SW480 (cell line): ENCODE measurements at regions not wholly inside any gene's neighbourhood (a gene's known extent, or its start where the extent isn't known, plus 50 kb on each side); places are given as distances from the start of the nearest gene placed in this dataset.

ENCODE experiments used
- DNase-seq: peaks from one replicate; pipeline ENCODE4 v3.0.0-alpha.2; 2016; ENCODE audit warnings: low spot score

DNA sequence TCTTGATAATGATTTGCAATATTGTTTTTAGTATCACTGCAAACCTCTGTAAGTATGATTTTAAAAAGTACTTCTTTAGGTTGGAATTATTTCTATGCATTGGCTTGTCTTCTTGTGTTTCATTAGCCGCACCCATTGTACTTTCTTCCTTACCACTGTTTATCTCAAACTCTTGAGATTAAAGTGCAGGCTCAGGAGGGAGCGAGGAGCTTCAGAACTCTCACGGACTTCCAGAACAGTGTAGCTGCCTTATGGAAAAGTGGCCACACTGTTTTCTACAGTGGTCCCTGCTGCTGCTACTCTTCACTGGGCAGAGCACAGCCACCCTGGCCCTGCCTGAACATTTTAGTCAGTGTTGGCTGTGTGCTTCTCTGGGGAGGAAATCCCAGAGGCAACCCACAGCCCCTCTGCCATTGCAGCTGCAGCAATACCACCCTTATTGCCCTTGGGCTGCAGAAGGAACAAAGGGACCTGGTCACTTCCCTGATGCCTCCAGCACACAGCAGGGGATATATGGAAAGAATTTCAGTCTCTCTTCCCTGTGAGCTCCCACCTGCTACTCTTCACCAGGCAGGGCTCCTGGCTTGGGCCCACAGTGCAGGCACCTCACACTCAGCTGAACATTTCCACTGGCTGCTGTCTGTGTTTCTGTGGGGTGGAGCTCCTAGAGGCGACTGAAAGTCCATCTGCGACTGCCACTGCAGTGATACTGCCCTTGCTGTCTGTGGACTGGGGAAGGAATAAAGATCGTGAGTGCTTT is 91.7 kb upstream of the MAP3K4 start:
- DNase-seq = no peak

DNA sequence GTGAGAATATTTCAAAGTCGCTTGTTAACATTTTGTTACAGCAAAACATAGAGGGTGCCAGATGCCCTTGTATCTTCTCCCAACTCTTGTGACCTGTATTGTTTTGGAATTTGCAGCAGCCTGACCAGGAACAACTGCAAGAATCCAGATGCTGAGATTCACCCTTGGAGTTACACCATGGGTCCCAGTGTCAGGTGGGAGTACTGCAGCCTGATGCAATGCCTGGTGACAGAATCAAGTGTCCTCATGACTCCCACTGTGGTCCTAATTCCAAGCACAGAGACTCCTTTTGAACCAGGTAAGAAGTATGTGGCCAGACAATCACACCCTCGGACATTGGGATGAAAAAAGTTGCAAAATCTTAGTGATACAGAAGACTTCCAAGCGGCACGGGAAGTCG is 79.6 kb upstream of the MAP3K4 start:
- no peak for DNase-seq

DNA sequence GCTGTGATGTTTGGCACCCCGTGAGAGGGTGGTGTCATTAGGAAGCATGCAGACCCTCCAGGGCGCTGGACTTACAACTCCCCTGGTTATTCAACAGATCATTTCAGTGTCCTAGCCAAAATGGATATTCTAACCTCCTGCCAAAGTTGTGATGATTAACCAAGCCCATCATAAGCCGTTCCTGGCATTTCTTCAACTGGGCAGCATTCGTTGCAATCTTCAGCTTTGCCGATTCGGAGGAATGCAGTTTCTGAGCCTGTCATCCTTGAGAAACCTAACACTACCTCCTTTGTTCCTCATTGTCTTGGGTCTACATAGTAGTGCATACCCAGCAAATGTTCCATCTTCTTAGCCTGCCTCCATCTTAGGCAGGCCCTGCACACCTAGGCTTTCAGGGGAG is 79.2 kb upstream of the MAP3K4 start:
- no peak for DNase-seq

DNA sequence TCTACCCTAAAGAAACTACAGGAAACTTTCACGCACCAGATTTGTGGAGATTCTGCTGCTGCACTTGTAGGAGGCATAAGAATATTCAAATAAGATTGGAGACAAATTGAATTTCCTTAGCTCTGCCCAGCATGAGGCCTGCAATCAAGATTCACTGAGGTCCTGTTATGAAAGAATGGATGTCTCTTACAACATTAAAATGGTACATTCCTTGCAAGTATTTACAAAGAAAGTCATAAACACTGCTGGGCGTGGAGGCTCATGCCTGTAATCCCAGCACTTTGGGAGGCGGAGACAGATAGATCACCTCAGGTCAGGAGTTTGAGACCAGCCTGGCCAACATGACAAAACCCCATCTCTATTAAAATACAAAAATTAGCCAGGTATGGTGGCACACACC is 74.0 kb upstream of the MAP3K4 start:
- no peak for DNase-seq

DNA sequence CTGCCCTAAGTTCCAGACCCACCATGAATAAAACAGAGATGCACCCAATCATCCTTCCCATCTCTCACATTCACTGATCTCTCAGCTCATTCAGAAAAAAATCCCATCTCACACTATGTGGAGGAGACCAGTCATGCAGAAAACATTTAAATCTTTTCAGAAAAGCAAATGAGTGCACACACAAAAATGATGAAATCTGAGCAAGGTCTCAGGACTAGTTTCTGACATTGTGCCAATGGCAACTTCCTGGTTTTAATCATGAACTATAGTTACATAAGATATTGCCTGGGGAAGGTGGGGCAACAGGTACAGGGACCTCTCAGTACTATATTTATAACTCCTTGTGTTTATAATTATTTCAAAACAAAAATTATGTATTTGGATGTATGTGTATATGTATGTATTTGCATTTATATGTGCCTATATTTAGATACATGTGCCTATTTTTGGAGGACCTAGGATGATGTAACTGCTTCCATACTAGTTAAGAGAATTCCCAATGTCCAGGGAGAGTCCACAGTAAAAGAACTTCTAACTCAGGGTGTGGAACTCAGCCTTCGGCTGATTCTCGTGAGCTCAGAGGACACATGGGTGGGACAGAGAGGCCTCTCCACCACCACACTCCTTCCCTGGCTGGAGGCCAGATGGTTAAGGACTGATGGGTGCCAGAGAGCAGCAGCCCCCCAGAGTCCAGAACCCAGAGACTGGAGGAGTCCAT is 71.7 kb upstream of the MAP3K4 start:
- no peak for DNase-seq

DNA sequence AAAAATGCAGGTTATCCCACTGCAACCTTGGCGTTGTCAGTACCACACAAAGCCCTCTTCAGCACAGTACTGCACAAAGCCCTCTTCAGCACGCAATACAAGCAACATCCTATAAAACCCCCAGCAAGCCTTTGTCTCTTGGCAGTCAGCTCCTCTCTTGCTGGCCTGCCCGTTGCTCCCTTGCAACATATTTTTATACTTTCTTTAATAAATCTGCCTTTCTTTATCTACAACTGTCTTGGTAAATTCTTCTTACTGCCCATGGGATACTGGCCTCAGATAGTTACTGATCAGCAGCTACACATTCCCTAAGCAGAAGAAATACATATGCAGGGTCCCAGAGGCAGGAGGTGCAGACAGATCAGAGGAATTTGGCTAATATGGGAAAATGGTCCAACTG is 70.5 kb upstream of the MAP3K4 start:
- DNase-seq = no peak

DNA sequence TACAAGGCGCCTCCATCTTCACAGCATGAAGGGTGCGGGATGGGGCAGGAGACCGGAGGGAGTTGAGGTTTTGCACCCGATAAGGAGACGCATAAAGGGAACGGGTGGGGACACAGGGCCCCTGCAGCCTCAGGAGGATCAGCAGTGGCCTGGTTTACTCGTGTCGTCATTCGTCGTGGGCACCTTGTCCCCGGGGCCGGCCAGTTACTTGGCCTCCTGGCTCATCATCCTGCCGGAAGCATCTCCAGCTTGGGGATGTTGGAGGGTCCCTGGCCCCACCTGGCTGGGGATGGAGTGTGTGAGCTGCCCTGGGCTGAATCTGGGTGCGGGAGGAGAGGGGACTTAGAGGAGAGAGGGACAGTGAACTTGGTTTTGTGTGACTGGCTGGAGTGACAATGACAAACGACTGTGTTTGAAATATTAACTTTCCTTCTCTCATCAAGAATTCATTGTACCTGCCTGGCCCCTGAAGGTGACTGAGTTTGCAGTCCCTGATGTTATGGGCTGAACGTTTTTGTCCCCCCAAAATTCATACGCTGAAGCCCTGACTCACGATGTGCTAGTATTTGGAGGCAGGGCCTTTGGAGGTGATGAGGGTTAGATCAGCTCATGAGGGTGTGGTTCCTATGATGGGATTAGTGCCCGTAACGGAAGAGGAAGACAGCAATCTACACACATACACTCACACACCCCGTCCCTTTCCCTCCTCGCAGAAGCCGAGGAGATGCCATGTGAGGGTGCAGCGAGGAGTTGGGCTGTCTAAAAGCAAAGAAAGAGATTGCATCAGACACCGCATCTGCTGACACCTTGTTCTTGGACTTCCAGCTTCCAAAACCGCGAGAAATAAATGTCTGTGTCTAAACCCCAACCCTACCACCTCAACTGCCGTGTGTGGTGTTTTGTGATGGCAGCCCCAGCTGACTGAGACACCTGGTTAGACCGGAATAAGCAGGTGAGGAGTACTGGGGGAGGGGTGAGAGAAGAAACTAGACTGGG is 65.0 kb upstream of the MAP3K4 start:
- no peak for DNase-seq

DNA sequence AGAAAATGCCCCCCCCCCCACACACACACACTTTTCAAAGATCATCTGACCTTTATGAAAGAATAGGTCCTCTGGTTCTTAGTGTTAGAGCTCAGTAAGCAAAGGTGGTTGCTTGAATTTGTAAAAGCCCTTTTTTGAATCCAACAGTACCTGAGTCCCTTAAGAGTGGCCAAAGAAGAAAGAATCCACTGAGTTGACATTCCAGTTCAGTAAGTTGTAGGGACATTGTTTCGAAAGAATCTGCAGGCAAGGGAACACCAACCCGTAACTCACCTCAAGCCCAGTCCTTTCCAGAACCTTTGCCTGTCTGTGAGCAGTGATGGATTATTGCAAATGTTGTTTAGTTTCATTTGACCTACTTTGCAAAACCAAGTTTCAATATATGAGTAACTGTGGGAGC is 64.2 kb upstream of the MAP3K4 start:
- DNase-seq = no peak

DNA sequence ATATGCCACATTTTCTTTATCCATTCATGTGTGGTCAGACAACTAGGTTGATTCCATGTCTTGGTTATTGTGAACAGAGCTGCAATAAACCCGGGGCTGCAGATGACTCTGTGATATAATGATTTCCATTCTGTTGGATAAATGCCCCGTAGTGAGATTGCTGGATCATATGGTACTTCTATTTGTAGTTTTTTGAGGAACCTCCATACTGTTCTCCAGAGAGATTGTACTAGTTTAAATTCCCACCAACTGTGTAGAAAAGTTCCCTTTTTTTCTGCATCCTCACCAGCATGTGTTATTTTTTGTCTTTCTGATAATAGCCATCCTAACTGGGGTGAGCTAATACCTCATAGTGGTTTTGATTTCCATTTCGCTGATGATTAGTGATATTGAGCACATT is 62.2 kb upstream of the MAP3K4 start:
- DNase-seq = no peak

DNA sequence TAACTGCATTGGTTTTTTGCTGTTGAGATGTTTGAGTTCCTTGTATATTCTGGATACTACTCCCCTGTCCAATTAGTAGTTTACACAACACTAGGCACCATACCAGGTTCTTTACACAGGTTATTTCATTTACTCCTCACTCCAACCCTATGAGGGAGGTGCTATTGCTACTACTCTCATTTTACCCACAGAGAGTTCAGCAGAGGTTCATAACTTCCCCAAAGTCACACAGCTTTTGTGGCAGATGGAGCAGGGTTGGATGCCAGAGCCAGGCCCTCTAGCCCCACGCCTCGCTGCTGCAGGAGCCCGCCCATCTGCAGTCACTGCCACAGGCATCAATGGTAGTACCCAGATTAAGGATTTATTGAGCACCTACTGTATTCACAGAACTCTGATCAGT is 61.7 kb upstream of the MAP3K4 start:
- no peak for DNase-seq

DNA sequence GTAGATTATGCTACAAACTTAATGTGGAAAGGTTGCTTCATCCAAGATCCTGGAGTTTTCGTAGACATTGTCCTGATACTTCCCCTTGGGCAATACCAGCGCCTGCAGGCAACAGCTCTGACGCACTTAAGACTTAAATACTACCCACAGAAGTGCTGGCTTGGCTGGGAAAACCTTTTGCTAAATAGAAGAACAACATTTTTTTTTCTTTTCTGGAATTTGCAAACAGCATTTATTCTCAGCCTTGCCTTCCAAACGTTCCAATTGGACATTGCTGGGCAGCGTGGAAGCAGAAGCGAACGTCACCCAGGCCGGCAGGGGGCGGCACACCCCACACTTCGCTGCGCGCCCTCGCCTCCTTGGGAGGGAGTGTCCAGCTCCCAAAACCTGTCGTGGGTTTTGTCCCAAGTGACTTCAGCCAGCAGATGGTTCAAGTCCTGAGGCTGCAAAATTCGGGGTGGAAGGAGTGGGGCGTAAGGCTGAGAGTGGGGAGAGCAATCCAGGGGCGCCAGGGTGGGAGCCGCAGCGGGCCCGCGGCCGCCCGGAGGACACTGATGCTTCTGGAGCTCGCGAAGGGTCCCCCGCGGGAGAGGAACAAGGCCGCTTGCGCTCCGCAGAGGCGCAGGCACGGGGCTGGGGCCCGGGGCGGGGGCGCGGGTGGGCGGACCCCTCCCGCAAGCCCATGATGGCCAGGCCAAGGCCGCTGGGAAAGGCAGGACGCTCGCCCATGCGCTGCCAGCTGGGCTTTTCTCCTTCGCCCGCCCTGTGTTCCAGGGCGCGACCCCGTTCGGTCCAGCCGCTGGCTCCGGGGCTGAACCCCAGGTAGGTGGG is 60.8 kb upstream of the MAP3K4 start:
- no peak for DNase-seq

DNA sequence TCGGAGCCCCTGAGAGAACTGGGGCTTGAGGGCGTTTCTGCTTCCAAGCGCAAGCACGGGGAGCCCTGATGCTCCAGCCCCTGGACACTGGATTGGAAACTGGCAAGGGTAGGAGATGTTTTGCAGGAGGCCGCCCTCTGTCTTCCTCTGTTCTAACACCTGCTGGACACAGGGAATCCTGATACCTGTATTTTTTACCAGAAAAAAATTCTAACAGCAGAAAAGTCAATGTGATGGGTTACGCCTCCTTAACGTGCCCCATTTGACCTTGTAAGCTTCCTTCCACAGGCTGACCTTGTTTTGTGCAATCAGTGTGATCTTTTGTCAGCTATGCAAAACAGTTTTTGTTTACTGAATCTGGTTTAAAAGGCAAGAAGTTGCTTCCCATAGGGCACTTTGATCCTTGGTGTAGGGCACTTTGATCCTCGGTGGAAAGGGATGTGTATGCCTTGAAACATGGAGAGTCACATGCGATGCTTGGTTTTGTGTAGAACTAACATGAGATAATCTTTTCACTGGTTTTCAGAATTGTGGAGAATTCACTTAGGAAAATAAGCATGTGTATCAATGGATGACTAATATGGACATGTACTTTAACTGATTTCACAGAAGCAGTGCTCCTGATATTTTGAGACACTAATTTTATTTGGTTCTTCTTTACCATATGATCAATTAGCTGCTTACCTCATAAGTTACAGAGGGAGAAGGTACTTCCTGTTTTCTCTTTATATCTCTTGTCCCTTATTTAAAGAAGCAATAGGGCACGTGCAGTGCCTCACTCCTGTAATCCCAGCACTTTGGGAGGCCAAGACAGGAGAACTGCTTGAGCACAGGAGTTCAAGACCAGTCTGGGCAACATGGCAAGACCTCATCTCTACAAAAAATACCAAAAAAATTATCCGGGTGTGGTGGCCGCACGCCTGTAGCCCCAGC is 59.9 kb upstream of the MAP3K4 start:
- DNase-seq = no peak

DNA sequence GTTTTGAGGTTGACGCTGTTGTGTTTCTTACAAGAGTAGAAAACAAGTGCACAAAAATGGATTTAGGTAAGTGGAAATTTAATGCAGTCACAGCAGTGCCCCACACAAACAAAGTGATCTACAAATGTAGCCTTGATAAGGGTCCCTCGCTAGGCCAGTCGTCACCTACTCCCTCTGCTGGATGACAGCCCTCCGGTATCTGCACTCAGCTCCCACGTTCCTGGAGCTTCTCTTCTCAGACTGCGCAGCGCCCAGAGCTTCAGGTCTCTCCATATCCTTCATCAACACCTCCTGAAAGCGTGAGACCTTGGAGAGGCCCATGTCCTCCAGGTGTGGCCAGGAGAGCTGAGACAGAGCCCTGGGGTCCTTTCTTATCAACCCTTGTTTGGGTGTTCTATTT is 58.3 kb upstream of the MAP3K4 start:
- no peak for DNase-seq

DNA sequence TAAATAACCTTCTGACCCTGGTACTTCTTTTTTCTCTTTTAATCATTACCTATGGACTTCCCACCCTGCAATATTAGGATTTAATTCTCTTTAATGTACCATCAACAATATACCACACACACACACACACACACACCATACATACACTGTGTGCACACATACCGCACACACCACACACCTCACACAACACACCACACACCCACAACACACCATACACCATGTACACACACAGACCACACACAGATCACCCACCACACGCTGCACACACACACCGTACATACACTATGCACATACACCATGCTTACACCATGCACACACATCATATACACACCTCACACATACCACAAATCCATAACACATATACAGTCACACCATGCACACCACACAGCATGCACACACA is 57.4 kb upstream of the MAP3K4 start:
- no peak for DNase-seq

DNA sequence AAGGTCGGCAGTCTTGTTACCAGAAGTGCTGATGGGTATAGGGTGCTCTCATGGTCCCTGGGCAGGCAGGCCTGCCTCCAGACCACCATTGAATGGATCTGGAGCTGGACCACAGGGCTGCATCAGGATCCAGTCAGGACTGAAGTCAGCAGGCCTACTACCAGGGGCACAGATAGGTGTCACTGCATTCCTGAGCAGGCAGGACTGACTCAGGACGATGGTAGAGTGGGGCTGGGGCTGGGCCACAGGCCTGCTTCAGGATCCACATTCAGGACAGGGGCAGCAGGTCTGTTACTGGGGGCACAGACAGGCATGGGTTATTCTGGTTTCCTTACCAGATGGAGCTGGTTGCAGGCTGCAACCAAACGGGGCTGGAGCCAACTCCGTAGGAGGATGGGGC is 51.4 kb upstream of the MAP3K4 start:
- no peak for DNase-seq
